ENCODE measurements at regions not wholly inside any gene's neighbourhood (a gene's known extent, or its start where the extent isn't known, plus 50 kb on each side); places are given as distances from the start of the nearest gene placed in this dataset.

DNA sequence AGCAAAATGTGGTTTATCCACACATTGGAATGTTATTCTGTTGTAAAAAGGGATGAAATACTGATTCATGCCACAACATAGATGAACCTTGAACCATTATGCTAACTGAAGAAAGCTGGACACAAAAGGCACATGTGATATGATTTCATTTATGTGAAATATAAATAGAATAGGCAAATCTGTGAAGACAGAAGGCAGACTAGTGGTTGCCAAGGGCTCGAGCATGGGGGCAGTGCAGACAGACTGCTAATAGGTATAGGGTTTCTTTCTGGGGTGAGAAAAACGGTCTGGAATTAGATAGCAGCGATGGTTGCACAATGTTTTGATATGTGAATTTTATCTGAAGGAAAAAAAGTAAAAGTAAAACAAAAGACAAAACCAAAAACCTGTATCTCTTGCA lies 54.6 kb upstream of the FNDC1 start:
- H3K36me3 ChIP-seq (ENCODE audit: control insufficient read depth in 1 of 2, insufficient read depth in 2 of 2, low read length in 2 of 2), result no peaks in the 10 kb centered on the region
- H3K4me1 ChIP-seq (ENCODE audit: control insufficient read depth in 1 of 2, insufficient read depth in 2 of 2, low read length in 2 of 2), result no peaks in the 10 kb centered on the region
- H2BK120ac ChIP-seq (ENCODE audit: insufficient read depth, low read length, poor library complexity), result no peak overlapping the region
- no peak overlapping the region for H4K12ac ChIP-seq (ENCODE audit: low read depth, low read length)
- no peak overlapping the region for H2AFZ ChIP-seq (ENCODE audit: insufficient read depth, low read length, poor library complexity)
- H3K27me3 ChIP-seq (ENCODE audit: insufficient read depth, low read length), result no peaks in the 10 kb centered on the region
- no peak overlapping the region for H2BK5ac ChIP-seq (ENCODE audit: low read depth, low read length, poor library complexity)
- no peak overlapping the region for H3K18ac ChIP-seq (ENCODE audit: low read length)
- no peak overlapping the region for H3K14ac ChIP-seq (ENCODE audit: low read length)
- H4K8ac ChIP-seq (ENCODE audit: low read depth, low read length), result no peak overlapping the region
- H4K91ac ChIP-seq (ENCODE audit: low read depth, low read length), result no peak overlapping the region
- H2BK12ac ChIP-seq (ENCODE audit: low read length), result no peak overlapping the region
- no peak overlapping the region for H3K4me3 ChIP-seq (ENCODE audit: low read depth, low read length)
- H3K4ac ChIP-seq (ENCODE audit: low read depth, low read length), result no peak overlapping the region
- no peaks in the 10 kb centered on the region for H3K79me1 ChIP-seq (ENCODE audit: low read length)
- H3K27ac ChIP-seq (ENCODE audit: low read depth, low read length), result no peak overlapping the region
- no peak overlapping the region for H3K4me2 ChIP-seq (ENCODE audit: low read length)
- H3K23ac ChIP-seq (ENCODE audit: low read length), result no peak overlapping the region
- no peaks in the 10 kb centered on the region for H3K9me3 ChIP-seq (ENCODE audit: insufficient read depth, low read depth, low read length)
- no CpG with 5 or more reads among the region's 3 CpGs for WGBS (ENCODE audit: extremely low coverage, insufficient coverage, insufficient read length)
- no peak overlapping the region for H3K9ac ChIP-seq (ENCODE audit: low read length)
- no peak for DNase-seq
- no peak overlapping the region for H2AK5ac ChIP-seq (ENCODE audit: low read length)
- H3K79me2 ChIP-seq (ENCODE audit: control insufficient read depth, insufficient read depth, low read length, poor library complexity), result no peaks in the 10 kb centered on the region

DNA sequence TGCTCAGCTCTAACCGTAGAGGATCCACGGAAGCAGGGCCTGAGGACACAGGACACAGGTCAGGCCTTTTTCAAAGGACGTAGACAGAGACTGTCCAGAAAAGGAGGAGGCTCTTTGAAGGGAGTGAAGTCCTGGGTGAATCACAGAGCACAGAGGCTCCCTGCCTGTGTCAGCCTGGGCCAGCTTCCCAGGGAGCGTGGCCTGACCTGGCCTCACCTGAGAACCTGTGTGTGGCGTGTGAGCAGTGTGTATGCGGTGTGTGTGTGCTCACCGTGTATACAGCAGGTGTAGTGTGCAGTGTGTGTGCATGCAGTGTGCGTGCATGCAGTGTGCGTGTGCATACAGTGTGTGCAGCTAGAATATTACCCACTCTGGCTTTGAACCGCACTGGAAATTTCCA lies 56.0 kb upstream of the FNDC1 start:
- H3K9me3 ChIP-seq (ENCODE audit: insufficient read depth, low read depth, low read length), result no peaks in the 10 kb centered on the region
- no peak overlapping the region for H3K18ac ChIP-seq (ENCODE audit: low read length)
- no peaks in the 10 kb centered on the region for H3K36me3 ChIP-seq (ENCODE audit: control insufficient read depth in 1 of 2, insufficient read depth in 2 of 2, low read length in 2 of 2)
- no peaks in the 10 kb centered on the region for H3K4me1 ChIP-seq (ENCODE audit: control insufficient read depth in 1 of 2, insufficient read depth in 2 of 2, low read length in 2 of 2)
- H2BK5ac ChIP-seq (ENCODE audit: low read depth, low read length, poor library complexity), result no peak overlapping the region
- no peak overlapping the region for H3K9ac ChIP-seq (ENCODE audit: low read length)
- no CpG with 5 or more reads among the region's 10 CpGs for WGBS (ENCODE audit: extremely low coverage, insufficient coverage, insufficient read length)
- no peak overlapping the region for H3K14ac ChIP-seq (ENCODE audit: low read length)
- no peak overlapping the region for H2BK12ac ChIP-seq (ENCODE audit: low read length)
- no peak overlapping the region for H3K4me2 ChIP-seq (ENCODE audit: low read length)
- no peak overlapping the region for H3K4me3 ChIP-seq (ENCODE audit: low read depth, low read length)
- no peaks in the 10 kb centered on the region for H3K27me3 ChIP-seq (ENCODE audit: insufficient read depth, low read length)
- no peak for DNase-seq
- H3K79me2 ChIP-seq (ENCODE audit: control insufficient read depth, insufficient read depth, low read length, poor library complexity), result no peaks in the 10 kb centered on the region
- no peak overlapping the region for H4K12ac ChIP-seq (ENCODE audit: low read depth, low read length)
- no peak overlapping the region for H3K27ac ChIP-seq (ENCODE audit: low read depth, low read length)
- H2AK5ac ChIP-seq (ENCODE audit: low read length), result no peak overlapping the region
- H2AFZ ChIP-seq (ENCODE audit: insufficient read depth, low read length, poor library complexity), result no peak overlapping the region
- no peak overlapping the region for H4K91ac ChIP-seq (ENCODE audit: low read depth, low read length)
- no peak overlapping the region for H2BK120ac ChIP-seq (ENCODE audit: insufficient read depth, low read length, poor library complexity)
- no peak overlapping the region for H3K23ac ChIP-seq (ENCODE audit: low read length)
- no peak overlapping the region for H4K8ac ChIP-seq (ENCODE audit: low read depth, low read length)
- no peaks in the 10 kb centered on the region for H3K79me1 ChIP-seq (ENCODE audit: low read length)
- no peak overlapping the region for H3K4ac ChIP-seq (ENCODE audit: low read depth, low read length)

DNA sequence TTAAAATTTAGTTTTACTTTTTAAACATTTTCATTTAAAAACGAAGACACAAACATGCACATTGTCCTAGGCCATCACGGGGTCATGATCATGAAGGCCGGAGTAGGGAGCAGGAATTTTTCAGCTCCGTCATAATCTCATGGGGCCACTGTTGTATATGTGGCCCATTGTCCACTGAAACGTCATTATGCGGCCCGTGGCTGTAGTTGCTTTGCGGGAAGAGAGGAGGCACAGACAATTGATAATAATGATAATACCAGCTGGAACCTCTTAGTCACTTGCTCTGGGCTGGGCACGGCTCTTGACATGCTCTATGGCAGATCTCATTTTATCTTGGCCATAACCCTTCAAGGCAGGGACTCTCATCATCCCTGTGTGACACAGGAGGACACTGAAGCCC lies 56.5 kb upstream of the FNDC1 start:
- Histone ChIP-seq H4K8ac (ENCODE audit: low read depth, low read length) (no peak overlapping the region), H2BK5ac (ENCODE audit: low read depth, low read length, poor library complexity) (no peak overlapping the region), H2BK12ac (ENCODE audit: low read length) (no peak overlapping the region), H4K12ac (ENCODE audit: low read depth, low read length) (no peak overlapping the region), H3K9ac (ENCODE audit: low read length) (no peak overlapping the region), H3K4me1 (ENCODE audit: control insufficient read depth in 1 of 2, insufficient read depth in 2 of 2, low read length in 2 of 2) (no peaks in the 10 kb centered on the region), H3K9me3 (ENCODE audit: insufficient read depth, low read depth, low read length) (no peaks in the 10 kb centered on the region), H3K36me3 (ENCODE audit: control insufficient read depth in 1 of 2, insufficient read depth in 2 of 2, low read length in 2 of 2) (no peaks in the 10 kb centered on the region), H3K79me2 (ENCODE audit: control insufficient read depth, insufficient read depth, low read length, poor library complexity) (no peaks in the 10 kb centered on the region), H3K4me3 (ENCODE audit: low read depth, low read length) (no peak overlapping the region), H2BK120ac (ENCODE audit: insufficient read depth, low read length, poor library complexity) (no peak overlapping the region), H3K18ac (ENCODE audit: low read length) (no peak overlapping the region), H3K4ac (ENCODE audit: low read depth, low read length) (no peak overlapping the region), H3K14ac (ENCODE audit: low read length) (no peak overlapping the region), H2AFZ (ENCODE audit: insufficient read depth, low read length, poor library complexity) (no peak overlapping the region), H3K79me1 (ENCODE audit: low read length) (no peaks in the 10 kb centered on the region), H3K27me3 (ENCODE audit: insufficient read depth, low read length) (no peaks in the 10 kb centered on the region), H3K27ac (ENCODE audit: low read depth, low read length) (no peak overlapping the region), H3K23ac (ENCODE audit: low read length) (no peak overlapping the region), H3K4me2 (ENCODE audit: low read length) (no peak overlapping the region), H4K91ac (ENCODE audit: low read depth, low read length) (no peak overlapping the region), H2AK5ac (ENCODE audit: low read length) (no peak overlapping the region)
- no peak for DNase-seq
- no CpG with 5 or more reads among the region's 9 CpGs for WGBS (ENCODE audit: extremely low coverage, insufficient coverage, insufficient read length)

DNA sequence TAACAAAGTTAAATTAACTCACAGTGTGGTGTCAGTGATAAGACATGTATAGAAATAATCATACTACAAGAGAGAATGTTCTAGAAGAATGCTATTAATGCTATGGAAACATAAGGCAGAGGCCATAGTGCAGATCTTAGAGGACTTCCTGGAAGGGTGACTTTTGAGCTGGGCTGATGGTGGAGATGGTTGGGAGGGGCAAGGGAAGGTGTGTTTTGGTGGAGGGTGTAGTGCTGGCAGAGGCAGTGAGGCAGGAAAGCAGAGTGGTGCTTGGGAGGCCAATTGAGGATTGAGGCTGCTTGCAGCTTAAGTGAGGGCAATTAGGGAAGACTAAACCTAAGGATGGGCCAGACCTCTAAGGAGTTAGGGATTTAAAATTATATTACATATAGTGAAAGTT lies 58.5 kb upstream of the FNDC1 start:
- H3K4me3 ChIP-seq (ENCODE audit: low read depth, low read length), result no peak overlapping the region
- no peak overlapping the region for H2BK12ac ChIP-seq (ENCODE audit: low read length)
- no peaks in the 10 kb centered on the region for H3K79me1 ChIP-seq (ENCODE audit: low read length)
- no peak overlapping the region for H3K9ac ChIP-seq (ENCODE audit: low read length)
- H3K36me3 ChIP-seq (ENCODE audit: control insufficient read depth in 1 of 2, insufficient read depth in 2 of 2, low read length in 2 of 2), result no peaks in the 10 kb centered on the region
- H3K4ac ChIP-seq (ENCODE audit: low read depth, low read length), result no peak overlapping the region
- H3K79me2 ChIP-seq (ENCODE audit: control insufficient read depth, insufficient read depth, low read length, poor library complexity), result no peaks in the 10 kb centered on the region
- no peaks in the 10 kb centered on the region for H3K9me3 ChIP-seq (ENCODE audit: insufficient read depth, low read depth, low read length)
- H4K12ac ChIP-seq (ENCODE audit: low read depth, low read length), result no peak overlapping the region
- H2BK120ac ChIP-seq (ENCODE audit: insufficient read depth, low read length, poor library complexity), result no peak overlapping the region
- no peak overlapping the region for H4K91ac ChIP-seq (ENCODE audit: low read depth, low read length)
- H3K14ac ChIP-seq (ENCODE audit: low read length), result no peak overlapping the region
- H3K4me2 ChIP-seq (ENCODE audit: low read length), result no peak overlapping the region
- H3K27ac ChIP-seq (ENCODE audit: low read depth, low read length), result no peak overlapping the region
- H3K4me1 ChIP-seq (ENCODE audit: control insufficient read depth in 1 of 2, insufficient read depth in 2 of 2, low read length in 2 of 2), result no peaks in the 10 kb centered on the region
- H4K8ac ChIP-seq (ENCODE audit: low read depth, low read length), result no peak overlapping the region
- H3K23ac ChIP-seq (ENCODE audit: low read length), result no peak overlapping the region
- no peak for DNase-seq
- H2BK5ac ChIP-seq (ENCODE audit: low read depth, low read length, poor library complexity), result no peak overlapping the region
- no peak overlapping the region for H2AFZ ChIP-seq (ENCODE audit: insufficient read depth, low read length, poor library complexity)
- no peaks in the 10 kb centered on the region for H3K27me3 ChIP-seq (ENCODE audit: insufficient read depth, low read length)
- no peak overlapping the region for H3K18ac ChIP-seq (ENCODE audit: low read length)
- no peak overlapping the region for H2AK5ac ChIP-seq (ENCODE audit: low read length)

DNA sequence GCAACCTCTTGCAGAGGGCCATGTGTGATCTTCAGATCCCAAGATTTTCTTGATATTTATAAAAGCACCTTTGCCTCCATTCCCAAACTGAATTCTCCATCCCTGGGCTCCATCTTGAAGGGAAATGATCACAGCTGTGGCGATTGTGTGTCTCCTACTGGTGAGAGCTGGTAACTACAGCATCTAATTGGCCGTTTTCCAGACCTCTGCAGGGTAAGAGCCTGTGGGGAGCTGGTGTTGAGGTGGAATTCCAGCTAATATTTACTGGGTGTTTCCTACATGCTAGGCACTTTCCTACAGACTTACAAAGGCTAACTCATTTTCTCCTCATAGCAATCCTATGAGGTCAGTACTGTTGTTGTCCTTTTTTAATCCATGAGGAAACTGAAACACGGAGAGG lies 59.2 kb upstream of the FNDC1 start:
- no CpG with 5 or more reads among the region's 3 CpGs for WGBS (ENCODE audit: extremely low coverage, insufficient coverage, insufficient read length)
- no peaks in the 10 kb centered on the region for H3K79me2 ChIP-seq (ENCODE audit: control insufficient read depth, insufficient read depth, low read length, poor library complexity)
- H3K18ac ChIP-seq (ENCODE audit: low read length), result no peak overlapping the region
- no peaks in the 10 kb centered on the region for H3K36me3 ChIP-seq (ENCODE audit: control insufficient read depth in 1 of 2, insufficient read depth in 2 of 2, low read length in 2 of 2)
- H2AK5ac ChIP-seq (ENCODE audit: low read length), result no peak overlapping the region
- H4K12ac ChIP-seq (ENCODE audit: low read depth, low read length), result no peak overlapping the region
- peaks cover under 1% of the 10 kb centered on the region for H3K9me3 ChIP-seq (ENCODE audit: insufficient read depth, low read depth, low read length)
- no peak overlapping the region for H4K91ac ChIP-seq (ENCODE audit: low read depth, low read length)
- no peak overlapping the region for H3K4me2 ChIP-seq (ENCODE audit: low read length)
- H3K14ac ChIP-seq (ENCODE audit: low read length), result no peak overlapping the region
- no peak overlapping the region for H2AFZ ChIP-seq (ENCODE audit: insufficient read depth, low read length, poor library complexity)
- H3K4ac ChIP-seq (ENCODE audit: low read depth, low read length), result no peak overlapping the region
- no peaks in the 10 kb centered on the region for H3K79me1 ChIP-seq (ENCODE audit: low read length)
- no peak overlapping the region for H3K4me3 ChIP-seq (ENCODE audit: low read depth, low read length)
- no peak overlapping the region for H2BK12ac ChIP-seq (ENCODE audit: low read length)
- DNase-seq, result peak; percentile 32 to 72
- H3K27ac ChIP-seq (ENCODE audit: low read depth, low read length), result no peak overlapping the region
- H3K9ac ChIP-seq (ENCODE audit: low read length), result no peak overlapping the region
- H4K8ac ChIP-seq (ENCODE audit: low read depth, low read length), result no peak overlapping the region
- H3K23ac ChIP-seq (ENCODE audit: low read length), result no peak overlapping the region
- H2BK120ac ChIP-seq (ENCODE audit: insufficient read depth, low read length, poor library complexity), result no peak overlapping the region
- H3K4me1 ChIP-seq (ENCODE audit: control insufficient read depth in 1 of 2, insufficient read depth in 2 of 2, low read length in 2 of 2), result no peaks in the 10 kb centered on the region
- no peak overlapping the region for H2BK5ac ChIP-seq (ENCODE audit: low read depth, low read length, poor library complexity)
- no peaks in the 10 kb centered on the region for H3K27me3 ChIP-seq (ENCODE audit: insufficient read depth, low read length)
